ENCODE measurements at regions not wholly inside any gene's neighbourhood (a gene's known extent, or its start where the extent isn't known, plus 50 kb on each side); places are given as distances from the start of the nearest gene placed in this dataset.

DNA sequence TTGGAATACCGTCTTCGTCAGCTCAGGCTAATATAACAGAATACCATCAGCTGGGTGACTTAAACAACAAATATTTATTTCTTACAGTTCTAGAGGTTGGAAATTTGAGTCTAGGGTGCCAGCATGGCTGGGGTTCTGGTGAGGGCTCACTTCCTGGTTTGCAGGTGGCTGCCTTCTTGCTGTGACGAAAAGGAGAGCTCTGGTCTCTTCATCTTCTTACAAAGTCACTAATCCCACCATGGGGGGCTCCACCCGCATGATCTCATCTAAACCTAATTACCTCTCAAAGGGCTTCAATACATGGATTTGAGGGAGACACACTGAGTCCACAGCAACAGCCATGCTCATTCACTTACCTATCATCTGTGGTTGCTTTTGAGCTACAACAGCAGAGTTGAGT lies 78.3 kb downstream of the PSMG1 start:
- TF ChIP-seq, protein P1, sequence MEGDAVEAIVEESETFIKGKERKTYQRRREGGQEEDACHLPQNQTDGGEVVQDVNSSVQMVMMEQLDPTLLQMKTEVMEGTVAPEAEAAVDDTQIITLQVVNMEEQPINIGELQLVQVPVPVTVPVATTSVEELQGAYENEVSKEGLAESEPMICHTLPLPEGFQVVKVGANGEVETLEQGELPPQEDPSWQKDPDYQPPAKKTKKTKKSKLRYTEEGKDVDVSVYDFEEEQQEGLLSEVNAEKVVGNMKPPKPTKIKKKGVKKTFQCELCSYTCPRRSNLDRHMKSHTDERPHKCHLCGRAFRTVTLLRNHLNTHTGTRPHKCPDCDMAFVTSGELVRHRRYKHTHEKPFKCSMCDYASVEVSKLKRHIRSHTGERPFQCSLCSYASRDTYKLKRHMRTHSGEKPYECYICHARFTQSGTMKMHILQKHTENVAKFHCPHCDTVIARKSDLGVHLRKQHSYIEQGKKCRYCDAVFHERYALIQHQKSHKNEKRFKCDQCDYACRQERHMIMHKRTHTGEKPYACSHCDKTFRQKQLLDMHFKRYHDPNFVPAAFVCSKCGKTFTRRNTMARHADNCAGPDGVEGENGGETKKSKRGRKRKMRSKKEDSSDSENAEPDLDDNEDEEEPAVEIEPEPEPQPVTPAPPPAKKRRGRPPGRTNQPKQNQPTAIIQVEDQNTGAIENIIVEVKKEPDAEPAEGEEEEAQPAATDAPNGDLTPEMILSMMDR (IDR thresholded peaks at IDR 0.05; ENCODE audit: insufficient read depth, low read depth, low read length) = no peak
- DNase-seq (ENCODE audit: low read depth) = no peak
- Histone ChIP-seq H3K4me3 (ENCODE audit: low read depth, low read length) (no peak overlapping the region), H3K36me3 (ENCODE audit: control insufficient read depth, insufficient read depth, low read length) (no peaks in the 10 kb centered on the region), H3K27me3 (ENCODE audit: control insufficient read depth, insufficient read depth, low read length) (peaks cover 5% of the 10 kb centered on the region; the same call in 1 of the 2 replicates)
- ChIA-PET CTCF (interaction anchor here (1.2 to 3.3 kb wide), 3 partner anchors 10 to 297 kb away, joined by 4 to 17 read pairs (median 5); no protein-coding TSS in a partner anchor), POLR2A (interaction anchor here (0.5 to 1.0 kb wide), 2 partner anchors 84 to 223 kb away, joined by 3 to 4 read pairs; no protein-coding TSS in a partner anchor)

DNA sequence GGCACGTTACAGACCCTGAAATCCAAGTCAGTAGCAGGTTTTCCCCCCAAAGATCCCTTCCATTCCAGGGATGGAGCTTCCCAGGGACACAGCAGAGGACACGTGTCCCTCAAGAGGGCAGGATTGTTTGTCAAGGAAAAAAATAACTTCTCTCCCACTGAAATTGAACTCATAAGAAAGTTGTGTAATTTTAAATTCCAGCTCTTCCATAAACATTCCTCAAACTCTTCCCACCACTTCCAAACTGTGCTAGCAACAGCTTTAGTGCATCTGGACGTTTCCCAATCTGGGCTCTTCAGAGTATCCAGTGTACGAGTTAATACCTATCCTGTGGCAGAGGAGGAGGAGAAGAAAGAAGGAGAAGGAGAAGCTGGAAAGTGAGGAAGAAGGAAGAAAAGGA lies 79.6 kb downstream of the PSMG1 start:
- DNase-seq (ENCODE audit: low read depth) = peak; percentile 92
- no peak overlapping the region for H3K4me3 ChIP-seq (ENCODE audit: low read depth, low read length)
- H3K27me3 ChIP-seq (ENCODE audit: control insufficient read depth, insufficient read depth, low read length) = peaks cover 2% of the 10 kb centered on the region; the same call in 1 of the 2 replicates
- ChIA-PET CTCF (interaction anchor here (1.3 to 3.3 kb wide), 2 partner anchors 9 to 23 kb away, joined by 3 to 17 read pairs; no protein-coding TSS in a partner anchor), POLR2A (interaction anchor here (0.6 to 0.7 kb wide), 2 partner anchors 73 to 80 kb away, joined by 4 to 8 read pairs; partner anchors contain the start of gene PSMG1)
- no peaks in the 10 kb centered on the region for H3K36me3 ChIP-seq (ENCODE audit: control insufficient read depth, insufficient read depth, low read length)
- TF ChIP-seq, protein P1 (IDR thresholded peaks at IDR 0.05; ENCODE audit: insufficient read depth, low read depth, low read length) = no peak

DNA sequence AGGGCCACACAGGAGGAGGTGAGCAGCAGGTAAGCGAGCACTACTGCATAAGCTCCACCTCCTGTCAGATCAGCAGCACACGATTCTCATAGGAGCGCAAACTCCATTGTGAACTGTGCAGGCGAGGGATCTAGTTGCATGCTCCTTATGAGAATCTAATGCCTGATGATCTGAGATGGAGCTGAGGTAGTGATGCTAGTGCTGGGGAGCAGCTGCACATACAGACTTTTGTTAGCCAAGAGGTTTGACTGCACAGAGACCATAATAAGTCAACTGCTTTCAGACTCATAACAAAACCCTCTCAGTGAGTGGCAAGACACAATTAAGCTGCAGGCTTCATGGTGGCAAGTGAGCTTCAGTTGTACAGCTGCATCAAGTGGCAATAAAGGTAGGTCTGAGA lies 83.4 kb downstream of the PSMG1 start:
- no peak overlapping the region for H3K4me3 ChIP-seq (ENCODE audit: low read depth, low read length)
- DNase-seq (ENCODE audit: low read depth) = no peak
- H3K36me3 ChIP-seq (ENCODE audit: control insufficient read depth, insufficient read depth, low read length) = no peaks in the 10 kb centered on the region
- H3K27me3 ChIP-seq (ENCODE audit: control insufficient read depth, insufficient read depth, low read length) = peaks cover 2% of the 10 kb centered on the region; the same call in 1 of the 2 replicates
- CTCF ChIA-PET = no interaction called here
- POLR2A ChIA-PET = no interaction called here
- TF ChIP-seq, protein P1 (IDR thresholded peaks at IDR 0.05; ENCODE audit: insufficient read depth, low read depth, low read length) = no peak

DNA sequence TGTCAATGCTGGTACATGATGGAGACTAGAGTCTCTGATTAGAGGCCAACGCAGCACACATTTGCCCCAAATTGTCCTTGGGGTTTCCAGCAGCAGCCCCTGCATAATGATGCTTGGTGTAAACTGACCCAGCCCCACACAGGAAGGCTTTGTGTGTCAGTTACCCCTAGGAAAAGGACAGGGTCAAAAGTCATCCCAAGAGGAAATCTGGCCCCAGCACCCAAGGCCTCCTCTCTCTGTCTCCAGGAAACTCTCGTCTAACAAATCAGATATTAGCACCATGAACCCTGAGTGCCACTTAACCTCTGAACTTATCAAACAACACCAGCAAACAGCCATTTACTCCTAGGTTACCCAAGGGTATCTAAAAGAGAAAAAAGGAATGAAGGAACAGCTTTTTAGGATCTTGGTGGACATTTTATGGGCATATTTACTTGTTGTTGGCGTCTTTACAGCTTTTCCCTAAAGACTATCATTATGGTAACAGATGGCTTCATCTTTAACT lies 84.5 kb downstream of the PSMG1 start:
- Histone ChIP-seq H3K27me3 (ENCODE audit: control insufficient read depth, insufficient read depth, low read length) (peaks cover 2% of the 10 kb centered on the region; the same call in 1 of the 2 replicates), H3K36me3 (ENCODE audit: control insufficient read depth, insufficient read depth, low read length) (no peaks in the 10 kb centered on the region), H3K4me3 (ENCODE audit: low read depth, low read length) (no peak overlapping the region)
- ChIA-PET CTCF (no interaction called here), POLR2A (no interaction called here)
- DNase-seq (ENCODE audit: low read depth) = no peak
- TF ChIP-seq, protein P1 (IDR thresholded peaks at IDR 0.05; ENCODE audit: insufficient read depth, low read depth, low read length) = no peak

DNA sequence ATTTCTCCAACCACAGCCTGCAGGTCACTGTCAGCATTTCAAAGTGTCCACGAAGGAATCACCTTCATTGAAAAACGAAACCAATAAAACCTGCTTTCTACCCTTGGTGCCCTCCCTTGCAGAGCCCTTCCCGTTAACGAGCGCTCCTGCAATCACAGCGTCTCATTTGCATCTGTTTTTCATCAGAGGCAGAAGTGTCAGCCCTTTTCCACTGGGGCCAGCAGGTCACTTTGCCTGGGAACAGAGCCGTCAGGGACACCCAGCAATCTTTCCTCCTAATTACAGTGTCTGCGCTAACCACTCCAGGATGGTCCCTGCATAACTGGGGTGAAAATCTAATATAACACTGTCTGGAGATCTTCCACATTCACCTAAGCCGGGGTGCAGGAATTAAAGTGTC lies 85.3 kb downstream of the PSMG1 start:
- no peak overlapping the region for H3K4me3 ChIP-seq (ENCODE audit: low read depth, low read length)
- CTCF ChIA-PET = no interaction called here
- TF ChIP-seq, protein P1 (IDR thresholded peaks at IDR 0.05; ENCODE audit: insufficient read depth, low read depth, low read length) = no peak
- peaks cover 2% of the 10 kb centered on the region; the same call in 1 of the 2 replicates for H3K27me3 ChIP-seq (ENCODE audit: control insufficient read depth, insufficient read depth, low read length)
- POLR2A ChIA-PET = no interaction called here
- no peak for DNase-seq (ENCODE audit: low read depth)
- no peaks in the 10 kb centered on the region for H3K36me3 ChIP-seq (ENCODE audit: control insufficient read depth, insufficient read depth, low read length)
